ENCODE measurements at regions not wholly inside any gene's neighbourhood (a gene's known extent, or its start where the extent isn't known, plus 50 kb on each side); places are given as distances from the start of the nearest gene placed in this dataset.

GRCh38 chr2:215887303-215887702 is 126.0 kb downstream of the MREG start:
- TF ChIP-seq RNF2 (IDR thresholded peaks at IDR 0.05; ENCODE audit: borderline replicate concordance, low read depth, low read length, missing control alignments, poor library complexity, severe bottlenecking) (no peak), CTCF (IDR thresholded peaks at IDR 0.05; ENCODE audit: control extremely low read depth in 1 of 3, insufficient read depth in 1 of 3, low read depth in 1 of 3, low read length in 3 of 3) (no peak), JUND (IDR thresholded peaks at IDR 0.05; ENCODE audit: low read length) (no peak), MAX (IDR thresholded peaks at IDR 0.05) (no peak)

All from H1 (cell line).